DND-41 (cell line): ENCODE measurements at regions not wholly inside any gene's neighbourhood (a gene's known extent, or its start where the extent isn't known, plus 50 kb on each side); places are given as distances from the start of the nearest gene placed in this dataset.

Source experiments
- ATAC-seq: fragments of 200-7000 bp; cut with Tn5 transposase; 3 replicates; pipeline ENCODE4 v1.9.1; 2021; ENCODE audit warnings: low read depth; ENCODE audit not compliant: insufficient read depth
- DNase-seq: peaks from one replicate; pipeline ENCODE4 v3.0.0-alpha.2; 2020
- H2AFZ ChIP-seq: 2 replicates; pipeline ENCODE4 v1.6.0; 2012; ENCODE audit warnings: low read depth, low read length
- H3K27ac ChIP-seq: 2 replicates; pipeline ENCODE4 v1.5.1; 2012; ENCODE audit warnings: low read length, inconsistent platforms
- H3K27me3 ChIP-seq: fragments of 200-600 bp; sonication (generic); 2 replicates; pipeline ENCODE4 v1.6.0; 2012; ENCODE audit warnings: low read length, mild to moderate bottlenecking, inconsistent platforms; ENCODE audit not compliant: insufficient read depth, poor library complexity
- H3K36me3 ChIP-seq: 2 replicates; pipeline ENCODE4 v1.5.1; 2012; ENCODE audit warnings: low read length, inconsistent platforms; ENCODE audit not compliant: insufficient read depth
- H3K4me1 ChIP-seq: 2 replicates; pipeline ENCODE4 v1.5.1; 2012; ENCODE audit warnings: mild to moderate bottlenecking, low read length; ENCODE audit not compliant: insufficient read depth
- H3K4me2 ChIP-seq: 2 replicates; pipeline ENCODE4 v1.6.0; 2012; ENCODE audit warnings: mild to moderate bottlenecking, moderate library complexity, low read length, inconsistent platforms; ENCODE audit not compliant: insufficient read depth
- H3K4me3 ChIP-seq, 2 experiments: fragments of 200-600 bp in 1 of 2; shearing (Covaris generic) in 1 of 2; 2 replicates each; pipeline ENCODE4 v1.5.1; 2012 to 2016; ENCODE audit warnings: inconsistent platforms in 2 of 2, low read length in 2 of 2, mild to moderate bottlenecking in 2 of 2, low read depth in 1 of 2, moderate library complexity in 1 of 2
- H3K79me2 ChIP-seq: 2 replicates; pipeline ENCODE4 v1.6.0; 2012; ENCODE audit warnings: low read length, inconsistent platforms; ENCODE audit not compliant: insufficient read depth
- H3K9ac ChIP-seq: 2 replicates; pipeline ENCODE4 v1.6.0; 2012; ENCODE audit warnings: low read depth, mild to moderate bottlenecking, inconsistent platforms, low read length, moderate library complexity
- H3K9me3 ChIP-seq: 2 replicates; pipeline ENCODE4 v1.5.1; 2012; ENCODE audit warnings: low read length, moderate library complexity, mild to moderate bottlenecking, inconsistent platforms; ENCODE audit not compliant: insufficient read depth, severe bottlenecking
- H4K20me1 ChIP-seq: 2 replicates; pipeline ENCODE4 v1.6.0; 2012; ENCODE audit warnings: low read length; ENCODE audit not compliant: insufficient read depth
- EZH2 ChIP-seq: IDR thresholded peaks from 3 replicates; pipeline ENCODE4 v1.6.1; 2012; ENCODE audit warnings: borderline replicate concordance, low read depth, mild to moderate bottlenecking, moderate library complexity, low read length, inconsistent platforms; ENCODE audit not compliant: severe bottlenecking
- TF ChIP-seq, protein P1 (sequence below): IDR thresholded peaks from 2 replicates; pipeline ENCODE4 v1.5.1; 2012; ENCODE audit warnings: borderline replicate concordance, low read length, moderate library complexity, mild to moderate bottlenecking; ENCODE audit not compliant: poor library complexity, severe bottlenecking; ENCODE audit errors: extremely low read depth

- Histone ChIP-seq H3K4me1 (no peaks in the 10 kb centered on the region), H3K9me3 (peaks cover under 1% of the 10 kb centered on the region), H3K27me3 (no peaks in the 10 kb centered on the region), H3K27ac (no peak overlapping the region), H4K20me1 (no peaks in the 10 kb centered on the region), H3K79me2 (no peaks in the 10 kb centered on the region), H3K4me3 (no peak overlapping the region), H3K9ac (no peak overlapping the region), H2AFZ (no peak overlapping the region), H3K36me3 (no peaks in the 10 kb centered on the region), H3K4me2 (no peak overlapping the region)
- no peak for ATAC-seq
- TF ChIP-seq, protein P1, sequence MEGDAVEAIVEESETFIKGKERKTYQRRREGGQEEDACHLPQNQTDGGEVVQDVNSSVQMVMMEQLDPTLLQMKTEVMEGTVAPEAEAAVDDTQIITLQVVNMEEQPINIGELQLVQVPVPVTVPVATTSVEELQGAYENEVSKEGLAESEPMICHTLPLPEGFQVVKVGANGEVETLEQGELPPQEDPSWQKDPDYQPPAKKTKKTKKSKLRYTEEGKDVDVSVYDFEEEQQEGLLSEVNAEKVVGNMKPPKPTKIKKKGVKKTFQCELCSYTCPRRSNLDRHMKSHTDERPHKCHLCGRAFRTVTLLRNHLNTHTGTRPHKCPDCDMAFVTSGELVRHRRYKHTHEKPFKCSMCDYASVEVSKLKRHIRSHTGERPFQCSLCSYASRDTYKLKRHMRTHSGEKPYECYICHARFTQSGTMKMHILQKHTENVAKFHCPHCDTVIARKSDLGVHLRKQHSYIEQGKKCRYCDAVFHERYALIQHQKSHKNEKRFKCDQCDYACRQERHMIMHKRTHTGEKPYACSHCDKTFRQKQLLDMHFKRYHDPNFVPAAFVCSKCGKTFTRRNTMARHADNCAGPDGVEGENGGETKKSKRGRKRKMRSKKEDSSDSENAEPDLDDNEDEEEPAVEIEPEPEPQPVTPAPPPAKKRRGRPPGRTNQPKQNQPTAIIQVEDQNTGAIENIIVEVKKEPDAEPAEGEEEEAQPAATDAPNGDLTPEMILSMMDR = no peak
- no peak for TF ChIP-seq EZH2
- no peak for DNase-seq
Measured at GRCh38 chr18:76232010-76232409, 263.0 kb downstream of the ZNF516 start.

DNA sequence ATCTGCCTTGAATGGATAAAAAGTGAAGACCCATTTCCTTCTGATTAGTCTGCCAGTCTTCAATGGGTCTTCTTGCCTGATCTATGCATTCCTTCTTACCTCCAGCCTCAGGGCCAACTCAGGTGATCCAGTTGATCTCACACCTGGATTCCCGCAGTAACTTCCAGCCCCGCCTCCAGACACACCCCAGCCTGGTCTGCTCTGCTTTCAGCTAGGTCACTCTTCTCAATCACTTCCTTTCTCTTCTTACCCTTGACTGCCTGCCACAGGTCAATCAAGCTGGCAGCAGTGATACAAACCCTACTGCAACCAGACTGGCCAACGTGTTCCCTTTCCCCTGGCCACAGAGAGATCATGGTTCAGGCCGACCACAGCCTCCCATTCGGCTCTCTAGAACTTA is 263.6 kb downstream of the ZNF516 start:
- no peak for TF ChIP-seq EZH2
- TF ChIP-seq, protein P1 = no peak
- no peaks in the 10 kb centered on the region for H3K27me3 ChIP-seq
- H3K9me3 ChIP-seq = no peaks in the 10 kb centered on the region
- no peaks in the 10 kb centered on the region for H3K4me1 ChIP-seq
- H3K4me2 ChIP-seq = no peak overlapping the region
- ATAC-seq = no peak
- DNase-seq = no peak
- H2AFZ ChIP-seq = no peak overlapping the region
- no peaks in the 10 kb centered on the region for H3K79me2 ChIP-seq
- H3K27ac ChIP-seq = no peak overlapping the region
- no peaks in the 10 kb centered on the region for H4K20me1 ChIP-seq
- no peaks in the 10 kb centered on the region for H3K36me3 ChIP-seq
- H3K4me3 ChIP-seq = no peak overlapping the region
- no peak overlapping the region for H3K9ac ChIP-seq

DNA sequence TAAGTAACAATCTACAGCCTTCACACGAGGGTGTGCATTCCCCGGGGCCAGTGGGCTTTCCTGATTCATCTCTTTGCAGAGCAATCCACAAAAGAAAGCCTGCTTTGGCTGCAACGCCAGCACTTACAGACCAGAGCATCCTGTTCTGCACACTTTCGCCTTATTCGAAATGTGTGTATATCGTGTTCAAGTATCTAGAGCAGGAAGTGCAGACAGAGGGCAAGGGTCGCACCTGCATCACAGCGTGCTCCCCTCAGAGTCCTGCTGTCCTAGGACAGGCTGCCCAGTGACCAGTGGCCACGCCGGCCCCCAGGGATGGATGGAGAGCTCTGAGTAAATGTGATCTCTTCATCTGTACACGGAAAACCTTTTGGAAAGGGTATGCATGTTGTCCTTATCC is 264.3 kb downstream of the ZNF516 start:
- H2AFZ ChIP-seq = no peak overlapping the region
- no peak overlapping the region for H3K4me2 ChIP-seq
- no peak overlapping the region for H3K4me3 ChIP-seq
- H3K36me3 ChIP-seq = no peaks in the 10 kb centered on the region
- H3K9me3 ChIP-seq = no peaks in the 10 kb centered on the region
- no peaks in the 10 kb centered on the region for H3K4me1 ChIP-seq
- DNase-seq (no peak), ATAC-seq (no peak)
- H3K79me2 ChIP-seq = no peaks in the 10 kb centered on the region
- no peaks in the 10 kb centered on the region for H3K27me3 ChIP-seq
- no peaks in the 10 kb centered on the region for H4K20me1 ChIP-seq
- TF ChIP-seq, protein P1 = no peak
- TF ChIP-seq EZH2 = no peak
- H3K9ac ChIP-seq = no peak overlapping the region
- no peak overlapping the region for H3K27ac ChIP-seq

GRCh38 chr18:76228716-76229115 is 266.3 kb downstream of the ZNF516 start:
- Histone ChIP-seq H3K36me3 (no peaks in the 10 kb centered on the region), H3K4me2 (no peak overlapping the region), H3K9ac (no peak overlapping the region), H3K79me2 (no peaks in the 10 kb centered on the region), H4K20me1 (no peaks in the 10 kb centered on the region), H3K4me1 (no peaks in the 10 kb centered on the region), H3K4me3 (no peak overlapping the region), H3K27me3 (no peaks in the 10 kb centered on the region), H2AFZ (no peak overlapping the region), H3K9me3 (no peaks in the 10 kb centered on the region), H3K27ac (no peak overlapping the region)
- DNase-seq (no peak), ATAC-seq (no peak)
- TF ChIP-seq, protein P1 = no peak
- no peak for TF ChIP-seq EZH2
